ENCODE measurements at regions not wholly inside any gene's neighbourhood (a gene's known extent, or its start where the extent isn't known, plus 50 kb on each side); places are given as distances from the start of the nearest gene placed in this dataset.

DNA sequence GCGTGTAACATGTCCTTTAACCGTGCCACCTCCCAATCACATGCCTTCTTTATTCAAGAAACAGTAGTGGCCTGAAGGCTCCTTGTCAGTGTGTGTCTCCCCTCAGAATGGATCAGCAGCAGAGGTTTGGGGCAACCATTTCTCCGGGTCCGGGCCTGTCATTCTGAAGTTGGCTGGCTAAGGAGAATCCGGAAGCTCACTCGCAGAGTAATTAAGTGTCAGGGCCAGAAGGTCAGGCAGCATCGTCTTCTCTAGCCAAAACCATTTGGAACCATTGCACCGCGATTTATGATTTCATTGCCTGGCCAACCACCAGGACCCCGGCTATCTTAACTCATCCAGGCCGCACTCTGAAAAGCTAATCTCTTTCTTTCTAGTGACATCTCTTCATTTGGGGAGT is 550.8 kb downstream of the EFNB2 start:
- TF ChIP-seq POLR2AphosphoS5 (IDR thresholded peaks at IDR 0.05; ENCODE audit: insufficient read depth in 1 of 2, low read depth in 1 of 2) (no peak), POLR2A (IDR thresholded peaks at IDR 0.05) (no peak)

Data from vagina (tissue), 2 donors.